Left hindlimb (tissue), 1 donor: ENCODE measurements at regions not wholly inside any gene's neighbourhood (a gene's known extent, or its start where the extent isn't known, plus 50 kb on each side); places are given as distances from the start of the nearest gene placed in this dataset.
"Not testable (repeated sequence)": the region's sequence is repeated elsewhere in the genome, so short reads cannot be mapped to it uniquely, and the experiment has no call there.

Source experiments
- DNase-seq: peaks from one replicate; pipeline ENCODE4 v3.0.0-alpha.2; 2018

DNA sequence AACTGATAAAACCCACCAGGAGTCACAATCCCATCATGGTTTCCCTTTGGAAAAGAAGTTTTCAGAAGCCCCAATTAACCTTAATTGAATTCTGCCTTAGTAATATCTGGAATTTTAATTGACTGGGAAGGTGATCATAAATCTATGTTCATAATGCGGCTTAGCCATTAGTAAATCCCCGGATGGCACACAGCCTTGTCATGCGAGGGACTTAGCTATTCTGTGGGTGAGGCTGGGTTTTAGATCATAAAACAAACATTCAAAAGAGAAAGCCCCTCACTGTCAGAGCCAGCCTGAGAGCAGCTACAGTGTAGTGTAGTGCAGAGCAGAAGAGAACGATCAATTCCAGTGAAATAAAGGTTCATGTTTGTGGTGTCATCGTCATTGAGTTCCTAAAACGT lies 124.0 kb upstream of the NOCT start:
- DNase-seq, result no peak

- no peak for DNase-seq
Observed at GRCh38 chr4:138890891-138891570, 124.5 kb upstream of the NOCT start.

DNA sequence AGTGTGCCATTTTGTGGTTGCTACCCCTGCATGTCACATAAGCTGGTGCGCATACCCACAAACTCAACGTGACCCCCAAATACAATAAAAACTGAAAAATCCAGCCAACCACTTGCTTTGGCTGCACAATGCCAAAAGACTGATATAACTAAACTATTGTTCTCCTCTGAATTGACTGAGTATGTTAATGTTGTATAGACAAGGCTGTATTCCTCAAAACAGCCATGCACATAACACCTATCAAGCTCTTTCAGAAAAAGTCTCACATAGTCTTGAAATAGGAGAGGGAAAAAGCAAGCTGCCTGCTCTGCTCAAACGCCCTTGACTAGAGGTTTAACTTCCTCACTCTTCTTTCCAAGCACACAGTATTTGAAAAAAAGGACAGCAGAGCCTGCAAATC lies 126.4 kb upstream of the NOCT start:
- DNase-seq, result no peak

- DNase-seq, result no peak
Observed at GRCh38 chr4:138887741-138888140, 127.8 kb upstream of the NOCT start.

- no peak for DNase-seq
Observed at GRCh38 chr4:138887341-138887740, 128.2 kb upstream of the NOCT start.

DNA sequence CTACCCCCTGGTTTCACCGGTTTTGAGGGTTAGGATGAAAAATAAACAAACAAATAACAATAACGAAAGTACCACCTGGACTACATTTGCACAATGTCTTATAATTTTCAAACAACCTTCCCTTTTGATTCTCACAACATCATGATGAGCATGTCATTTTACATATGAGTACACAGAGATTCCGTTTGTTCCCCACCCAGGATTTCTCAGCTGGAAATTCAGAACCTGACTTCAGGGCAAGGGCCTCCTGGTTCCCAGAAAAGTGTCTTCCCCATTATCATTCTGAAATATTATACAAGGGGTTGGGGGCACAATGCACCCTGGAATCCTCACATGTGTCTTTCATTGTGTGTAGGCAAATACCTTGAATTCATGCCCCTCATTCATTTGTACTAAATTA lies 135.8 kb upstream of the NOCT start:
- DNase-seq, result no peak

DNA sequence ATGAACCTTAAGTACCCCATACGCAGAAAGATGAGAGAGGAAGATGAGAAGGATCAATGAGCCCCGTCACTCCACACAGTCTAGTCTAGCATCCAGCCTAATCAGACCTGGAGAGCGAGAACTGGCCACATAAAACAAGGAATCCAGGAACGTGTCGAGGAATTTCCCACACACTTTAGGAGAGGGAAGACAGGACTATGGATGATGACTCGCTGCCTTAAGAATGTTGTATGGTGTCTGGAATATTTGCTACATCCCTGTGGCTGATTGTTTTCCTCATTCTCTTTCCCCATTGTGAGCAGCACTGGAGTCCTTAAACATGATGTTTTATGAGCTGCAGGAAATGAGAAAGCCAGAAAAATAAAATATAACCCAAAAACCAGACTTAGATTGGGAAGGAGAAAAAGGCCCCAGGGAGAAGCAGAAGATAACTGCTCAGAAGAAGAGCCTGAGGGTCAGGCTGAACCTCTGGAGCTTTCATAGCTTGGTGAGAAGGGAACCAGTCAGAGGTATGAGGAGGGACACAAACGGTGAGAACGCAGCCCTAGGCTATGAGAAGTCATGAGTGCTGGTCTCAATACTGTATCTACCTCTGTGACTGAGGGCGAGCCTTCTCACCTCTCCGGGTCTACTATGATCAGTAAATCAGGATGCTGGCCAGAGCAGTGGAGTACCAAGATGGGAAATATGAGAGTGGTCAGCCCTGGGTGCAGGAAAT lies 139.5 kb upstream of the NOCT start:
- DNase-seq, result no peak

- DNase-seq, result no peak
Observed at GRCh38 chr4:138871555-138871875, 144.1 kb upstream of the NOCT start.

GRCh38 chr4:138870737-138871554 lies 144.6 kb upstream of the NOCT start:
- peak; percentile 82 for DNase-seq

GRCh38 chr4:138869631-138870030 lies 145.9 kb upstream of the NOCT start:
- no peak for DNase-seq

- DNase-seq, result no peak
Observed at GRCh38 chr4:138869165-138869564, 146.4 kb upstream of the NOCT start.

GRCh38 chr4:138868562-138868961 lies 147.0 kb upstream of the NOCT start:
- no peak for DNase-seq

DNA sequence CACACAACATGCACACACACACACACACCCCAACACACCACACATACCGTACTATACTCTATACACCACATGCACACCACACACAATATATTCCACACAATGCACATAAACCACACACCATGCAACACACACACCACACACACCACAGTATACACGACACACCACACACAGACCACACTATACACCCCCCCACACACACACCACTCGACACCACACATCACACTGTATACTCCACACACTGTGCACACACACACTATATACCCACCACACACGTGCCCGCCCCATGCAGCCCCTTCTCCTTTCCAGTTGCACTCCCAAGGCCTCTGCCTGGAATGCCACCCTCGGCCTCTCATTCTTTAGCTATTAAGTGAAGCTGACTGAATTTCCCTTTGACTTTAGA lies 148.2 kb upstream of the NOCT start:
- no peak for DNase-seq

- no peak for DNase-seq
Observed at GRCh38 chr4:138866314-138866713, 149.3 kb upstream of the NOCT start.

DNA sequence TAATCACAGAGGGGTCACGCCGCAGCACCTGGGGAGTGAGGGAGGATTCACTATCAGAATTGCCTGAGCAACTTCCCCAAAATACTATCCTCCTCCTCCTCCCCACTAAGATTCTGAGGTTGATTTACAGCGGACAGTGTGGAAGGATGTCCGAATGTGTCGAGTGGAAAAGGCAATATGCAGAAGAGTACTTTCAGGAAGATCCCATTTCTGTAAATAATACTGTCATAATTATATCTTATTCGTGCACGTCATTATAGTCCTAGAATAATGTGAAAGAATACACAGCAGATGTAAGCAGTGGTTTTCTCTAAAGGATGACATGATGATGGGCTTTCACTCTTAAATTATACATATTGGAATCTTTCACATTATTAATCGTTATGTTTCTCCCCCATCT lies 149.8 kb upstream of the NOCT start:
- DNase-seq, result no peak

DNA sequence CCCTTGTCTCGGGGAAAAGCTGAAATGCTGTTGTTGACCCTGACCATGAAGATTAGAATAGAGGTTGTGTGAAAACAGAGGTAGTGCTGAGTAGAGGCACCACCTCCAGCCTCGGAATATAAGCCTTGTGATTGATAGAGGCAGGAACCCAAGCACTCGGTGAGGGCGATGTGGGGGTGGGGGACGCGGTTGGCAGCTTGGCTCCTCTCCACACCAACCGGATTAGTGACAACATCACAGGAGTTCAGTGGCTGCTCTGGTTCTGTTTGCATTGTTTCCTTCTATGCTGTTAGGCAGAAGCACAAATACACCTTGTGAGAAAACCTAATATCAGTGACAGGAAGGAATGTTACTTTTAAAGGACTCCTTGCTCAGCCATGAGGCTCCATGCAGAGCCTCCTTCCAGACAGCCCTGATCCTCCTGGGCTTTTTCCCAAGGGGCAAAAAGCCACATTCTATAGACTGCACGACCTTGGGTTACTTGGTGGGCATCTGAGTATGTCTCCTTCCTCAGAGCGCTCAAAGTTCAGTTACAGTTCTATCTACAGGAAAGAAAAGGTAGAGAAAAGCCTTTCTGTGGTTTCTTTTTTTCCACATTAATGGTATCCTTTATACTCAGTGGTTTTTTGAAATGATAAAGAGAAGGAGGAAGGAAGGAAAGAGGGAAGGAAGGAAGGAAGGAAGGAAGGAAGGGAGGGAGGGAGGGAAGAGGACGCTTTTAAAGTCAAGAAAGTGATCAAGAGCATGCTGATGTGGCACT lies 150.4 kb upstream of the NOCT start:
- no peak for DNase-seq

DNA sequence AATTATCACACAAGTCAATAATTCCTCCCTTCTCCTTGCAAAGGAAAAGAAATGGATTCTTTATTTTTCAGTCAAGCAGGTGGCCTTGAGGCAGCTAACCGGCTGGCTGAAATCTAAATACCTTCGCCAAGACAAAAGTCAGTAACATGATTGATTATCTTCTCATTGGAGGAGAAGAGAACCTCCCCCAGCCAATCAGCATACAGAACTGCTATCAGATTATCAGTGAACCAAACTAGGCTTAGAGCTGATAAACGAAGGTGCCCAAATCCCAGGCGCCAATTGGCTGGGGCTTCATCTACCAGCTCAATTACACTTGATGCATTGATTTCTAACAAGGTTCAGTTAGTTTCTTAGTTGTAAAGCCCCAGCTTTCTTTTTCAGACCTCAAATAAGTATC lies 152.4 kb upstream of the NOCT start:
- DNase-seq, result no peak

GRCh38 chr4:138861135-138861534 lies 154.4 kb upstream of the NOCT start:
- DNase-seq, result no peak

DNA sequence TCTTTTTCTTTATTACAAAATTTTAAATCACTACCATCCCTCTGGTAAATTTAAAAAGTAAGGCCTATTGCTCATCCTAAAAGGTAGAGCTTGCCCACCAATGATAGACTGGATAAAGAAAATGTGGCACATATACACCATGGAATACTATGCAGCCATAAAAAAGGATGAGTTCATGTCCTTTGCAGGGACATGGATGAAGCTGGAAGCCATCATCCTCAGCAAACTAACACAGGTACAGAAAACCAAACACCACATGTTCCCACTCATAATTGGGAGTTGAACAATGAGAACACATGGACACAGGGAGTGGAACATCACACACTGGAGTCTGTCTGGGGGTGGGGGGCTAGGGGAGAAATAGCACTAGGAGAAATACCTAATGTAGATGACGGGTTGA lies 155.2 kb upstream of the NOCT start:
- DNase-seq, result not testable (repeated sequence)

- no peak for DNase-seq
Observed at GRCh38 chr4:138859254-138859653, 156.3 kb upstream of the NOCT start.

GRCh38 chr4:138858419-138858818 lies 157.2 kb upstream of the NOCT start:
- no peak for DNase-seq

DNA sequence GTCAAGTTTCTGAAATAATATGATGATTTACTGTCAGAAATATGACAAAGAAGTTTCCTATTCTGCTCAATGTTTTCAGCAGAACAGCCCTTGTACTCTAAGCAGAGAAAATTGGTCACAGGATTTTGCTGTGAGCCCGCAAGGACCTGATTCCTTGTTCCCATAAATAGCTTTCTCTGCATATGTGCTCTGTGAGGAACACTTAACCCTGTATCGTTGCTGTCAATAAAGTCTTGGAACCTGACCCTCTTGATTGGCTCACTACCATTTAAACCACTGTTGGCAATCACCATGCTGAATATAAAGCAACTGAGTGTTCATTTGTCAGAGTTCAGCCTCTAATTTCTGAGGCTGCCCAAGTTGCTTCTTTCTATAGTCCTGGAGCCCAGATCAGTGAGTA lies 158.2 kb upstream of the NOCT start:
- DNase-seq, result no peak

DNA sequence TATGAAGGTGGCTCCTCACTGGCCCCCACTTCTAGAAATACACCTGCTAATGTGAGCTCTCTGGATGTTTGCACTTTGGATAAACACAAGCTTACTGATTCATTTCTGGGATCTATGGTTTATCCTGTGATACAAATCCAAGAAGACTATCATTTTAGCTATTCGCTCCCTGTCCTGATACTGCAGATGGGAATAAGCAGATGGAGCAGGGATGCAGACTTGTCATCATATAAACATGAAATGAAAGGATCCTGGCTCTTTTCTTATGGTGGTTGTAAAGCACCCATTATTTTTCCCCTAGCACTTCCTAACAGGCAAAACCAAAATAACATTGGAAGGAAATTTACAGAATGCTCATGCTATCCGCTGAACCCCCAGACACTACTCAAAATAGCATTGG lies 162.9 kb upstream of the NOCT start:
- no peak for DNase-seq
